Astrocyte (in vitro differentiated cells and primary cell): ENCODE measurements at regions not wholly inside any gene's neighbourhood (a gene's known extent, or its start where the extent isn't known, plus 50 kb on each side); places are given as distances from the start of the nearest gene placed in this dataset.
A peak's percentile ranks its signal among the peaks of the same experiment; 100 is the strongest.

Experiments
- DNase-seq: peaks from one replicate; pipeline ENCODE4 v3.0.0-alpha.2; 2010; ENCODE audit warnings: low read depth
- FAIRE-seq: peaks from 2 replicates; lab custom pipeline; 2011; peaks lifted over from hg19 to GRCh38; lab: Jason Lieb, UNC
- H2AFZ ChIP-seq: 2 replicates; pipeline ENCODE4 v1.6.0; 2012; ENCODE audit warnings: low read depth, low read length, inconsistent platforms
- H3K27ac ChIP-seq: 2 replicates; pipeline ENCODE4 v1.5.1; 2011; ENCODE audit warnings: low read depth, low read length, inconsistent platforms
- H3K27me3 ChIP-seq: 2 replicates; pipeline ENCODE4 v1.6.0; 2011; ENCODE audit warnings: low read length, inconsistent platforms; ENCODE audit not compliant: insufficient read depth
- H3K36me3 ChIP-seq: 2 replicates; pipeline ENCODE4 v1.5.1; 2011; ENCODE audit warnings: low read length, inconsistent platforms; ENCODE audit not compliant: insufficient read depth
- H3K4me1 ChIP-seq: 2 replicates; pipeline ENCODE4 v1.5.1; 2011; ENCODE audit warnings: low read length, inconsistent platforms; ENCODE audit not compliant: insufficient read depth
- H3K4me2 ChIP-seq: 2 replicates; pipeline ENCODE4 v1.6.0; 2012; ENCODE audit warnings: low read length, inconsistent platforms
- H3K4me3 ChIP-seq: 2 replicates; pipeline ENCODE4 v1.5.1; 2011; ENCODE audit warnings: low read depth, mild to moderate bottlenecking, low read length, inconsistent platforms; ENCODE audit not compliant: insufficient read depth
- H3K79me2 ChIP-seq: 2 replicates; pipeline ENCODE4 v1.6.0; 2012; ENCODE audit warnings: mild to moderate bottlenecking, low read length, inconsistent platforms; ENCODE audit not compliant: insufficient read depth
- H3K9ac ChIP-seq: 2 replicates; pipeline ENCODE4 v1.6.0; 2012; ENCODE audit warnings: mild to moderate bottlenecking, low read length, inconsistent platforms
- H3K9me3 ChIP-seq: 2 replicates; pipeline ENCODE4 v1.5.1; 2012; ENCODE audit warnings: low read depth, mild to moderate bottlenecking, low read length, inconsistent platforms; ENCODE audit not compliant: insufficient read depth
- H4K20me1 ChIP-seq: 2 replicates; pipeline ENCODE4 v1.6.0; 2012; ENCODE audit warnings: low read length, inconsistent platforms; ENCODE audit not compliant: insufficient read depth
- H3K27ac Mint-ChIP-seq: one replicate; pipeline ENCODE4 v1.8.0; 2021; ENCODE audit warnings: mild to moderate bottlenecking, mixed read lengths; ENCODE audit not compliant: unreplicated experiment
- H3K27me3 Mint-ChIP-seq: one replicate; pipeline ENCODE4 v1.8.0; 2021; ENCODE audit warnings: low read depth, mixed read lengths; ENCODE audit not compliant: unreplicated experiment
- H3K36me3 Mint-ChIP-seq: one replicate; pipeline ENCODE4 v1.8.0; 2021; ENCODE audit warnings: low read depth, mixed read lengths; ENCODE audit not compliant: unreplicated experiment
- H3K4me1 Mint-ChIP-seq: one replicate; pipeline ENCODE4 v1.8.0; 2021; ENCODE audit warnings: low read depth, mixed read lengths; ENCODE audit not compliant: unreplicated experiment
- H3K4me3 Mint-ChIP-seq: one replicate; pipeline ENCODE4 v1.8.0; 2021; ENCODE audit warnings: mild to moderate bottlenecking, moderate library complexity, mixed read lengths; ENCODE audit not compliant: unreplicated experiment
- H3K9me3 Mint-ChIP-seq: one replicate; pipeline ENCODE4 v1.8.0; 2021; ENCODE audit warnings: mild to moderate bottlenecking, mixed read lengths; ENCODE audit not compliant: unreplicated experiment
- EZH2 ChIP-seq: IDR thresholded peaks from 2 replicates; pipeline ENCODE4 v1.6.1; 2012; ENCODE audit warnings: mild to moderate bottlenecking, low read length, inconsistent platforms; ENCODE audit not compliant: insufficient read depth
- TF ChIP-seq, protein P1 (sequence below): IDR thresholded peaks from 2 replicates; pipeline ENCODE4 v1.5.1; 2011; ENCODE audit warnings: low read depth, mild to moderate bottlenecking, inconsistent platforms, low read length, moderate library complexity; ENCODE audit not compliant: insufficient read depth

DNA sequence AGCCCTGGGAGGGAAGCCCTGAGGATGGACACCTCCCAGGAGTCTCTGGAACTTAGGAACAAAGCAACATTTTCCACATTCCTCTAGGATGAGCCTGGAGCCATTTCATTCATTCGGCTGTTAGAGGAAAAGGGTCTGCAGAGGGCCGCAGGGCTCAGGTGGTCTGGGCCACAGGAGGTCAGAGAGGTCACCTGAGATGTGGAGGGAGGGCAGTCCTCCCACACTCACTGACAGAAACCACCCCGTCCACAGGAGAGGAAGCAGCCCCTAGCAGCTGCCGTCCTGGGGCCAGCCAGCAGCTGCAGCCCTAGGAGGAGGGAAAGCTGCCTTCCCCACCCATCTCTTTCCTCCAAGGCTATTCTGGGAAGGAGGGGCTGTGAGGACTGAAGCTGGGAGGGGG, 207.0 kb downstream of the CDC5L start:
- Histone ChIP-seq H2AFZ (no peak overlapping the region), H3K9ac (no peak overlapping the region), H3K4me2 (no peak overlapping the region), H3K36me3 (no peaks in the 10 kb centered on the region), H3K4me1 (no peaks in the 10 kb centered on the region), H3K4me3 (no peak overlapping the region), H3K9me3 (no peaks in the 10 kb centered on the region), H3K27ac (no peak overlapping the region), H4K20me1 (no peaks in the 10 kb centered on the region), H3K27me3 (no peaks in the 10 kb centered on the region), H3K79me2 (no peaks in the 10 kb centered on the region)
- Mint-ChIP-seq H3K27me3 (peaks cover 3% of the 10 kb centered on the region), H3K36me3 (no peaks in the 10 kb centered on the region), H3K4me1 (peaks cover 9% of the 10 kb centered on the region), H3K9me3 (no peaks in the 10 kb centered on the region), H3K4me3 (no peak overlapping the region), H3K27ac (peak overlapping the region; percentile 92)
- FAIRE-seq: no peak
- DNase-seq: no peak
- TF ChIP-seq, protein P1, sequence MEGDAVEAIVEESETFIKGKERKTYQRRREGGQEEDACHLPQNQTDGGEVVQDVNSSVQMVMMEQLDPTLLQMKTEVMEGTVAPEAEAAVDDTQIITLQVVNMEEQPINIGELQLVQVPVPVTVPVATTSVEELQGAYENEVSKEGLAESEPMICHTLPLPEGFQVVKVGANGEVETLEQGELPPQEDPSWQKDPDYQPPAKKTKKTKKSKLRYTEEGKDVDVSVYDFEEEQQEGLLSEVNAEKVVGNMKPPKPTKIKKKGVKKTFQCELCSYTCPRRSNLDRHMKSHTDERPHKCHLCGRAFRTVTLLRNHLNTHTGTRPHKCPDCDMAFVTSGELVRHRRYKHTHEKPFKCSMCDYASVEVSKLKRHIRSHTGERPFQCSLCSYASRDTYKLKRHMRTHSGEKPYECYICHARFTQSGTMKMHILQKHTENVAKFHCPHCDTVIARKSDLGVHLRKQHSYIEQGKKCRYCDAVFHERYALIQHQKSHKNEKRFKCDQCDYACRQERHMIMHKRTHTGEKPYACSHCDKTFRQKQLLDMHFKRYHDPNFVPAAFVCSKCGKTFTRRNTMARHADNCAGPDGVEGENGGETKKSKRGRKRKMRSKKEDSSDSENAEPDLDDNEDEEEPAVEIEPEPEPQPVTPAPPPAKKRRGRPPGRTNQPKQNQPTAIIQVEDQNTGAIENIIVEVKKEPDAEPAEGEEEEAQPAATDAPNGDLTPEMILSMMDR: no peak
- no peak for TF ChIP-seq EZH2

DNA sequence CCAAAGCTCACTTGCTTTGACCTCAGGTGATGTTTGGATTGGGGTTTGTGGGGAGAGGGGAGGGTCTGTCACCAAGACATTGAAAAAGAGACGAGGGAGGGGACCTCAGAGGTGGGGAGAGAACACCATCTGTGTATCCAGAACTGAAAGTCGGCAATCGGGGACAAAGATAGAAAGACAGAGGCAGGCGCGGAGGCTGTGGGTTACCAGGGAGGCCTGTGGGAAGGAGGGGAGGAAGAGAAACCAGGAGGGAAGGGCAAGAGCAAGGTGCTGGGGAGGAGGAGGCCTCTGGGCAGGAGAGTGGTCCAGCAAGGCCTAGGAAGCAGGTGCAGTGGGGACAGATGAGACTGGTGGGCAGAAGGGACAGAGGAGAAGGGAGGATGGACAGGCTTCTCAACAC, 211.2 kb downstream of the CDC5L start:
- no peak for DNase-seq
- Histone ChIP-seq H3K4me2 (no peak overlapping the region), H3K36me3 (no peaks in the 10 kb centered on the region), H4K20me1 (no peaks in the 10 kb centered on the region), H2AFZ (no peak overlapping the region), H3K9ac (no peak overlapping the region), H3K27me3 (no peaks in the 10 kb centered on the region), H3K27ac (no peak overlapping the region), H3K9me3 (no peaks in the 10 kb centered on the region), H3K4me3 (no peak overlapping the region), H3K4me1 (no peaks in the 10 kb centered on the region), H3K79me2 (no peaks in the 10 kb centered on the region)
- TF ChIP-seq, protein P1: no peak
- no peak for TF ChIP-seq EZH2
- no peak for FAIRE-seq
- Mint-ChIP-seq H3K9me3 (no peaks in the 10 kb centered on the region), H3K4me1 (peaks cover 6% of the 10 kb centered on the region), H3K36me3 (peaks cover 2% of the 10 kb centered on the region), H3K27ac (no peak overlapping the region), H3K27me3 (peaks cover 25% of the 10 kb centered on the region), H3K4me3 (no peak overlapping the region)

DNA sequence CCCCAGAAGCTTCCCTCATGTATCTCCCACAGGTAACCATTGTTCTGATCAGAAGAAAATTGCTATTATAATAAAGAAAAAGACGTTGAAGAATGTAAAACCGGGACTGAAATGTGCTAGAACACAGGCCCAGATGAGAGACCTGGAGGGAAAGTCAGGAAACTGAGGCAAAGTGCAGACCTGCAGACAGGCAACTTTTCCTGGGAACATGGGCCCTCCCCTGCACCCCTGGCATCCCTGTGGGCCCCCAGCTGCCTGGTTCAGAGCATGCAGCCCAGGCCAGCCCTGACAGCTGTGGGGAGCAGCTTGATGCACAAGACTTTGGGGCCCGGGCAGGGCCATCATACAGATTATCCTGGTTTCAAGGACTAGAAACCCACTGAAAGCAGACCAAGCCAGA, 212.2 kb downstream of the CDC5L start:
- peaks cover 3% of the 10 kb centered on the region for H3K4me1 Mint-ChIP-seq
- no peaks in the 10 kb centered on the region for H3K9me3 ChIP-seq
- no peaks in the 10 kb centered on the region for H3K36me3 ChIP-seq
- no peaks in the 10 kb centered on the region for H3K4me1 ChIP-seq
- no peaks in the 10 kb centered on the region for H3K27me3 ChIP-seq
- no peak overlapping the region for H3K27ac ChIP-seq
- no peaks in the 10 kb centered on the region for H3K79me2 ChIP-seq
- no peak overlapping the region for H3K4me3 ChIP-seq
- FAIRE-seq: no peak
- H4K20me1 ChIP-seq: no peaks in the 10 kb centered on the region
- peaks cover 2% of the 10 kb centered on the region for H3K36me3 Mint-ChIP-seq
- peak overlapping the region; percentile 58 for H3K27ac Mint-ChIP-seq
- no peaks in the 10 kb centered on the region for H3K9me3 Mint-ChIP-seq
- DNase-seq: no peak
- no peak overlapping the region for H3K4me2 ChIP-seq
- no peak overlapping the region for H3K4me3 Mint-ChIP-seq
- no peak overlapping the region for H2AFZ ChIP-seq
- no peak for TF ChIP-seq EZH2
- TF ChIP-seq, protein P1: no peak
- H3K9ac ChIP-seq: no peak overlapping the region
- peaks cover 28% of the 10 kb centered on the region for H3K27me3 Mint-ChIP-seq
